ENCODE measurements at regions not wholly inside any gene's neighbourhood (a gene's known extent, or its start where the extent isn't known, plus 50 kb on each side); places are given as distances from the start of the nearest gene placed in this dataset.
"Not testable (repeated sequence)": the region's sequence is repeated elsewhere in the genome, so short reads cannot be mapped to it uniquely, and the experiment has no call there.

DNA sequence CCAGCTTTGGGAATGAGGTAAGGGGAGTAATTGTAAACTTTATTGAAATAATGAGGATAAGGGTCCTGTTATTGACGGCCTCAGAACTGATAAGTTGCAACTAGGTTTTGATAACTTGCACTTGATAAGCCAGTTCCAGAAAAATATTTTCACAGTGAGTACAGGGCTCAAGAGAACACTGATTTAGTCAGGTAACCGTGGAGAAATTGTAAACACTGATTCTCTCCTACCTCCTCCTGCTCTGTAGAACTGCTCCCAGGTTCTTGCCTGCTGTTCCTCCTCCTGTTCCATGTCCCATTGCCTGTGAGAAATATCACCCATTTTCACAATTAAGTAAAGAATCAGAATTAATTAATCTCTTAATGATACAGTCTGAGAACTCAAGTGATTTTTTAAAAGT, 55.0 kb upstream of the CXXC4 start:
- DNase-seq (ENCODE audit: low read depth): no peak

DNA sequence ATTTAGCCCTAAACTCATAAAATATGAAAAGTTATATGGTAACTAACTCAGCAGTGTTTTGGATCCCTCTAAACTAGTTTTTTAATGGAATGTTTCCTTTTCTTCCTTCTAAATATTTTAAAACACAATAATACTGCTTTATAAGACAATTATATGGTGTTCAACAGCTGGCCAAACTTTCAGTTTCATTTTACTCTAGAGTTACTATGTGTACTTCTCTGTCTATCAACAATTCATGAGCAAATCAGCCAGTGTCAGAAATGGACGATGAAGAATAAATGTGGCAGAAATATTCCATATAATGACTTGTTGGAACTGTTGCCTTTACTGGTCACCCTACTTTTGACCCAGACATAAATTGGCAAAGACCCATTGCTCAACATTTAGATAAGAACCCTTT, 64.8 kb upstream of the CXXC4 start:
- DNase-seq (ENCODE audit: low read depth): no peak

DNA sequence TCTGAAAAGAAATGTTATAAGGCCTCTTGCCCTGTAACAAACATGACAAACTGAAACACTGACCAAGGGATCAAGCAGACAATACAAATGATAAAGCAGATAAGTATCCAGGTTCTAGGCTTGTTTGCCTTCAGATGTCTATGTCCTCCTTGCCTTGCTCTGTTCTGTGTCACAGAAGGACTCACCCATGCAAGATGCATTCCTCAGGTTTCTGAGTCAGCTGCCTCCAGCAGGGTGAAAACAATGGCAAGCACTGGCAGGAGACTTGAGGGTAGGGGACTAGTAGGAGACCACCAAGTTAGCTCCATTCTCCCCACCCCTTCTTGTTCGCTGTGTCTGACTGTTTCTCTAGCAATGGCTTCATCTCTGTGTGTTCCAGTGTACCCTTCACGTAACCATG, 76.6 kb upstream of the CXXC4 start:
- no peak for DNase-seq (ENCODE audit: low read depth)

DNA sequence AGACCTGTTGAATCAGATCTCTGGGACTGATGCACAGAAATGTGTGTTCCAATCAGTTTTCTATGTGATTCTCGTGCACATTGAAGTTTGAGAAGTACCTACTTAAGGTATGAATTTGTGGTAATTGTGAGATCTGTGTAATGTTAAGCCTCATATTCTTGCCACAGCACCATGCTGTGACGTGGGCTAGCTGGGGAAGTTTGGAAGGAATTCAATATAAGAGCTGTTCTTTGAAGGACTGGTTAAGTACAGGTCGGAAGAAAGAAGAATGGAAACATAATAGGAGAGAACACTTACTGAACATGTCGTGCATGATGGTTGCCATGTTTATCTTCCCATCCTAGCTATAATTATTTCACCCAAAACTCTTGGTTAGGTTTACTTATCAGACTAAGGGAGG, 79.7 kb upstream of the CXXC4 start:
- DNase-seq (ENCODE audit: low read depth): no peak

DNA sequence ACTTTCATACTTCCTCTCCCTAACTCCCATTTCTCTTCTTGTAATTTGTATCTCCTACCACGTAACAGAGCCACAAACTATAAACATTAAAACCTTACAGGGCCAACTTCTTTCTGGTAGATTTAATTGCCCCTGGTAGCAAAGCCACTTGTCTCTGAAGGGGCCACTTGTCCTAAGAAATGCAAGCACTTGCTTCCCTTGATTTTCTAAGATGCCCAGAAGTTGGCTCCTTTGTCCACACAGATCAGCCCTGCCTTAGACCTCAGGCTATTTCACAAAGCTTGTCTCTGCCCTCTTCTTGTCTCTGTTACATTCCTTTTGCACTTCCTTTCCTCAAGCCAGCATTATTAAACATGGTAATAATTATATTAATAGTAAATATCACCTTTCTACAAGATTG, 80.6 kb upstream of the CXXC4 start:
- DNase-seq (ENCODE audit: low read depth): no peak

DNA sequence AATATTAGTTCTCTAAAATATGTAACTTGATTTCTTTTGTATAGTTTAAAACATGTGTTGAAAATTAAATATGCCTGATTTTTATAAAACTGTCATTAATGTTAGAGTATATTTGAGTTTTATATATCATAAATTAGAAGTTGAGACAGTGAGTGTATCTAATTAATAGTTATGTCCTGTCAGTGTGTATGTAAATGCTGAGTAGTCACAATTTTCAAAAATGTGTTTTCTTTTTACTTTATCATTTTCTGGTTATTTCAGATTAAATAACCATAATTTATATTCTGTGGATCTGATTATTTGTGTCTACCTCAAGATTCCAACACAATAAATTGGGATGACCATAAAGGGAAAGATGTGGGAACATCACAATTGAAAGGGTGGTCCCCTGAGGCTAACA, 82.7 kb upstream of the CXXC4 start:
- DNase-seq (ENCODE audit: low read depth): no peak

DNA sequence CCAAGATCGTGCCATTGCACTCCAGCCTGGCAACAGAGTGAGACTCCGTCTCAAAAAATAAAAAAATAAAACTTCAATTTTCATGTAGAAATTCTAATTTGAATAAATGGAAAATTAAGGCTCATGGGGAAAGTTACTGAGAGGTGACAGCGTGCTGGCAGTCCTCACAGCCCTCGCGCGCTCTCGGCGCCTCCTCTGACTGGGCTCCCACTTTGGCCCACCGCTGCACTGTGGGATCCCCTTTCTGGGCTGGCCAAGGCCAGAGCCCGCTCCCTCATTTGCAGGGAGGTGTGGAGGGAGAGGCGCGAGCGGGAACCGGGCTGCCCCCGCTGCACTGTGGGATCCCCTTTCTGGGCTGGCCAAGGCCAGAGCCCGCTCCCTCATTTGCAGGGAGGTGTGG, 86.8 kb upstream of the CXXC4 start:
- not testable (repeated sequence) for DNase-seq (ENCODE audit: low read depth)

DNA sequence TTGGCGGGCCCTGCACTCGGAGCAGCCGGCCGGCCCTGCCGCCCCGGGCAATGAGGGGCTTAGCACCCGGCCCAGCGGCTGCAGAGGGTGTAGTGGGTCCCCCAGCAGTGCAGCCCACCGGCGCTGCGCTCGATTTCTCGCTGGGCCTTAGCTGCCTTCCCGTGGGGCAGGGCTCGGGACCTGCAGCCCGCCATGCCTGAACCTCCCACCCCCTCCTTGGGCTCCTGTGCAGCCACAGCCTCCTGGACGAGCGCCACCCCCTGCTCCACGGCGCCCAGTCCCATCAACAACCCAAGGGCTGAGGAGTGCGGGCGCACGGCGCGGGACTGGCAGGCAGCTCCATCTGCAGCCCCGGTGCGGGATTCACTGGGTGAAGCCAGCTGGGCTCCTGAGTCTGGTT, 87.4 kb upstream of the CXXC4 start:
- not testable (repeated sequence) for DNase-seq (ENCODE audit: low read depth)

DNA sequence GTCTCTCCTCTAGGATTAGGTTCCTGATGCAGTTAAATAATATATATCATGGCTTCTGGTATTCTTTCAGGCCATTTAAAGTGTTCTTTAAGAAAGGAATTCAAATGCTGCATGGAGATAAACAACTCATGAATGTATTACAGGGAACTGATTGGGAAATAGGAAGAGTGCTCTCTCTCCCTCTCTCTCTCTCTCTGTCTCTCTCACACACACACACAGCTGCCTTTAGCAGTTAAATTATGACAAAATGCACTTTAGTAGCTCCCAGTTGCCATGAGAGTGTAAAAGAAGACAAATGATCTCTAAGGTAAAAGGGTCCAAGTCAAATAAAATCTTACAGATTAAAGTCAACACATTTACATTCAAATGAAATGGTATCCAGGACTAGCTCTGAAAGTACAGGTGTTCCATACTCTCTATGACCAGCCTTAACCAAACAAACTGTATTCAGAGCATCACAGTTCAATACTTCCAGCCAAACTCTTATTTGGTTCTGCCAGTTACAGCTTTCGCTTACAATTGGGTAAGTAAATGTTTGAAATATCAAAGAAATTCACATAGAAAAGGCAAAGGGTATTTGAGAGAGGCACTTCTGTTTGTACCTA, 94.7 kb upstream of the CXXC4 start:
- DNase-seq (ENCODE audit: low read depth): no peak

DNA sequence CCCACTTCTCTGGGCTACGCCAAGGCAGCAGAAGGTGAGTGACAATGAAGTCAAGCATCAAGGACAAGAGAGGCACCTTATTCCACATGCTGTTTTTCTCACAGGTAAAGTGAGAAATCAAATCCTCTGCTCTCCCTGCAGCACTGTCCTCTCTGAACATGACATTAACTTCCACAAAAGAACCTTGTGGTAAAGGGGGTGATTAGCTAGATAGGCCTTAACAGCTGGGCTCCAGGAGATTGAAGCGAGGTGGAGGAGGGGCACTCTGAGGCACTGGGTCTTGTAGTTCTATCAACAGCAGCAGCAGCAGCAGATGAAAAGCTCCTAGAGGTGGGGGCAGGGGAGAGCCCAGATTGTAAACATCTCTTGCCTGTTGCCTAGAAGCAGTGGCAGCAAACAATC, 96.8 kb upstream of the CXXC4 start:
- no peak for DNase-seq (ENCODE audit: low read depth)

DNA sequence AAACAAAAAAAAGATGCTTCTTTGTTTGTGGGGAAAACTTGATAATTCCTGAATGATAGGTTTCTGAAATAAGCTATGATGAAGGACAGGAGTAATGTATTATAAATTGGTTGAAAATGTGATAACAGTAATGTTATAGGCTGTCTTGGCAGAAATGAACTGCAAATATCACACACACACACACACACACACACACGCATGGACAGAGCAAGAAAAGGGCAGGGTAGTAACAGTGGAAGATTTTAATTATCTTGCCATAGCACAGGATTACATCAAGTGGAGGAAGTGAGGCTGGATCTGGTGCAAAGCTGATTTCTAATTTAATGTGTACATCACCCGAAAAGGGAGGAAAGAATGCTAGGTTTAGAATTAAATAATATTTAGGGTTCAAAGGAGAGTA, 97.5 kb upstream of the CXXC4 start:
- DNase-seq (ENCODE audit: low read depth): no peak

DNA sequence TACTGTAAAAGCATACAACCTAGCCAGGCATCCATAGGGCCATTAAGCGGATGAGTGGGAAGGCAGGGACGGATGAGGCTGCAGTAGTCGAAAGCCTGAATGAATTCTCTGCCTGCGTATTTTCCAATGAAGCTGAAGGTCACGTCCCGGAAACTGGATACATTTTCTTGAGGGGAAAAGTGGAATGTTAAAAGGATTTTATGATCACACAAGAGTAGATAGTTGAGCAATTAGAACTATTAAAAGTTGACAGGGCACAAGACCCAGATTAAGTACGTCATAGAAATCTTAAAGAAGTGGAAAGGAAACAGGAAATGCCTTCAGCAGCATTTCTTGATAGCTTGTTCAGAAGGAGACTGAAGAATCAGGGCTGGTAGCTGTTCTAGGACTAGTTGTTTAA, 98.3 kb upstream of the CXXC4 start:
- no peak for DNase-seq (ENCODE audit: low read depth)

DNA sequence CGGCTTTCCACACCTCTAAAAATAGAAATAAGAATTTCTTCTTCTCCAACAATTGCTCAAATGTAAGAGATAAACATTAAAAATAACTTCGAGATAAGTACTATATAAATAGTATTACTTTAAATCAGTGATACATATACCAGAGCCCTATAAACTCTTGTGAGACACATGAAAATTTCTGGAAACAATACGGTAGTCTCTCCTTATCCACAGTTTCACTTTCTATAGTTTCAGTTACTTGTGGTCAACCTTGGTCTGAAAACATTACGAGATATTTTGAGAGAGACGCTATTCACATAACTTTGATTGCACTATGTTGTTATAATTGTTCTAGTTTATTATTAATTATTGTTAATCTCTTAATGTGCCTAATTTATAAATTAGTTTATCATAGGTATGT, 101.5 kb upstream of the CXXC4 start:
- no peak for DNase-seq (ENCODE audit: low read depth)

DNA sequence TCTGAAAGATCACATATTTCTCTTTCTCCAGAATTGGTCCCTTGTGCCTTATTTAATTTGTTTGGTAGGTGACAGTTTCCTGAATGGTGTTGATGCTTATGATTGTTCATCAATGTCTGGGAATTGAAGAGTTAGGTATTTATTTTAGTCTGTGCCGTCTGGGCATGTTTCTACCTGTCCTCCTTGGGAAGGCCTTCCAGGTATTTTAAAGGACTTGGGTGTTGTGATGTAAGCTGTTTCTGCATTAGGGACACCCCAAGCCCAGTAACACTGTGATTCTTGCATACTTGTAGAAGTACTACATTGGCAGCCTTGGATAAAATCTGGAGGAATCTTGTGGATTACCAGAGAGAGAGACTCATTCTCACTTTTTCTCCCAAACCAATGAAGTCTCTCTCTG, 120.8 kb upstream of the CXXC4 start:
- no peak for DNase-seq (ENCODE audit: low read depth)

DNA sequence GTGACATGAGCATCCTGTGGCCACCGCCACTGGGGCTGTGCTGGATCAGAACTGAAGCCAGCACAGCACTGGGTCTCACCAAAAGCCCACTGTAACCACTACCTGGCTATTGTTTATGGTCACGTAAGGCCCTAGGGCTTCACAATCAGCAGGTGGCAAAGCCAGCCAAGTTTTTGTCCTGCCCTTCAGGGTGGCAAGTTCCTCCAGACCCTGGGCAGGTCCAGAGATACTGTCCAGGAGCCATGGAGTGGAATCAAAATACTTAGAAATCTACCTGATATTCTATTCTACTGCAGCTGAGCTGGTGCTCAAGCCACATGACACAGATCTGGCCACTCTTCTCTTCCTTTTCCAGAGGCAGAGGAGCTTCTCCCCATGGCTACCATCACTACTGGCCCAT, 121.2 kb upstream of the CXXC4 start:
- no peak for DNase-seq (ENCODE audit: low read depth)

DNA sequence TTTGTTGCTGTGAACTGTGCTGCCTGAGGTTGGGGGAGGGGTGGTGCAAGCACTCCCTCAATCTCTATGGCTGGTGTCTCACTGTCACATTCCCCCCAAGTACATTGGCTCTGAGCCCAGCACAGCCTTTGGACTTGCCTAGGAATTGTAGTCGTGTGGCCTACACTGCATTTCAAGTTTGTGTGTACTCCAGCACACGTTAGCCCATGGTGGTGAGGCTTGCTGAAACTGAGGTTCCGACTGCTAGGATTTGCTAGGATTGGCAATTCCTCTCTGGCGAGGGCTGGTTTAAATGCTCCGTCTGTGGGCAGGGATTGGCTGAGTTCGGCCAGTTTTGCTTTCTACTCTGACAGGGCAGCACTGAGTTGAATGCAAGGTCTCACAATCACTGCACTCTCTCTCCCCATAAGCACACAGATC, 121.7 kb upstream of the CXXC4 start:
- no peak for DNase-seq (ENCODE audit: low read depth)

DNA sequence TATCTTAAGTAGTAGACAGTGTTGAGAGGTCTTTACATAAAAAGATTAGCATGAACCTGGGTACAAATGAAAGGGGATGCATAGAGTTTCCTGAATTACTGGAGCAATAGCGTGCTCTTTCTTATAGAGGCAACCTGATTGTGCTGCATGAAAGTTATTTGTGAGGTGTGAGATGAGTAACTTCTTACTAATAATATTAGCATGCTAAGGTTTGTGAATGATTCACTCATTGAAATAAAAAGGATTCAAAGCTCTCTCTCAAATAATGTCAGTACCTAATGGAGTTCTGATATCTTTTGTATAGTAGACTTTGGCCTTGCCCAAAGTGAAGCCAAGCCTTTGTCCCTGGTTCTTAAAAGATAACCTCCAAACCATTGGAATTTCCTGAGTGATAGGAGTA, 131.0 kb upstream of the CXXC4 start:
- DNase-seq (ENCODE audit: low read depth): no peak

DNA sequence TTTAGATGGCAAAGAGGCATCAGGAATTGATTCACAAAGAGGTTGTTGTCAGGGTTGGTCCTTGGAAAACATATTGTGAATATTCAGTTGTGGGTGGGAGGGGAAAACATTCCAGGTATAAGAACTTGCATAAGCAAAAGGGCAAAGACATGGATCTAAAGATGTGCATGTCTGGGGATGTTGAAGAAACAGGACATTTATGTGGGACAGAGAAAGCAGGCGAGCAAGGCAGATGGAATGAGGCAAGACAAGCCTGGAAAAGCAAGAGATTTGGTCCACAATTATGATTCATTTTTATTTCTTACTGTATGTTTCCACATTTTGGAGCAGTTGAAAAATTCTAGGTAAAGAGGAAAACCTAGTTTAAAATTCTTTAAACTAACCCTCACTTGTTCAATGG, 134.9 kb upstream of the CXXC4 start:
- no peak for DNase-seq (ENCODE audit: low read depth)

DNA sequence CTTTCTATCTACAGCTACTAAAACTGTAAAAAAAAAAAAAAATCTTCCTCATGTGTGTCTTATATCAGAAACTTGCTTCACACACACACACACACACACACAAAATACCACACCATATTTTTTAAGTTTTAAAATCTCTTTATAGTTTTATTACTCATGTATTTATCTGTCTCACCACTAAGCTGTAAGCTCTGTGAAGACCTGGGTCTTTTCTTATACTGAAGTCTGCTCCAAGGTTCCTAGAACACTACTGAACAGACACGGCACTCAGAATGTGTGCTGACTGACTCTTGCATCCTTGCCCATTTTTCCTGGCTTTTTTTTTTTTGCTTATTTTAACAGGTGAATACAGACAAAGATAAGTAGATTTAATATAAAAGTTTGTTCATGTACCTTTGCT, 135.6 kb upstream of the CXXC4 start:
- no peak for DNase-seq (ENCODE audit: low read depth)

DNA sequence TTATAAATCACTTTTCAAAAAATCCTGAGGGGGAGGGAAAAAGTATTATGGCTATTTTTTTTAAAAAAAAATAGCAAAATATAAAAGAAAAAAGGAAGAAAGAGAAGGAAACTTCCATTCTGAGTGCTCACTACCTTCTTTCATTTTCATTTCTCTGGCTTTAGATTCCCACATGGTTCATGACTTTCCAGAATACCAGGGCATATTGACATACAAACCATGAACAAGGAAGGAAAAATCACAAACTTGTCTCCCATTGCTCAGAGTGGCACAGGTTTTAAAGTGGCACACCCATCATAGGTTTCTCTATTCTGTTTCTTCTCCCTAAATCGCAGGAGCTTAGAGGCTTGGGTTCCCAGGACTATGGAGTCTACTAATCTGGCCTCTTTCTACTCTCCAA, 136.3 kb upstream of the CXXC4 start:
- no peak for DNase-seq (ENCODE audit: low read depth)

DNA sequence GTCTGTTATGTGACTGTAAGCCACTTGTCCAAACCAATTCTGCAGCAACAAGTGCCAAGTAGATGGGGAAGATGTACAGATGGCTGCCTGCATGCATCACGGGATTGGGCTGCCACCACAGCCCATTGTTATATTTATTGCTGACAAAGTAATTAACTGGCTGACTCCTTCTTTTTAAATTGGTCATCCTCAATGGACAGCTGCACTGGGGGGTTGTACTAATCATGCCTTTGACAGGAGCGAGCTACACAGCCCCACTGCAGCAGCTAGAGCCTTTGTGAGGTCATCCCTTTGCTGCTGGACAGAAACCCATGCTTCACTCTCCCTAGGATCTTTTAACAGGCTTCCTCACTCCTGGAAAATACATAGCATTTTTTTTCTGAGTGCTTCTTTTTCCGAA, 146.7 kb upstream of the CXXC4 start:
- DNase-seq (ENCODE audit: low read depth): no peak

DNA sequence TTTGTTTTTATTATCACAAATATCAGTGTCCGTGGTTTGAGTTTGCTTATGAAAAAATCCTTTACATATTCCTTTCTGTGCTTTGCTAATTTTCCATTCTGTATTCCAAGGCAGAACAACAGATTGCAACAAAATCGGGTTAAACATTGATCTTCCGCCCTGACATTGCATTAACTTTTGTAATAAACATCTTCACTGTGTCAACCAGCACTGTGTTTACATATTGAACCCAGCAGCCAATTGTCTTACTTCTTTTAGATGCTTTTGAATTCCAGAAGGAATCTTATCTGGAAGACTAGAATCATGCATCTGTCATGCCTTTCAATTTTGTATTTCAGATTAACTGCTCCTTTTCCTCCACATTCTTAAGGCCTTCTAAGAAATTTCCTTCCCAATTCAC, 147.8 kb upstream of the CXXC4 start:
- no peak for DNase-seq (ENCODE audit: low read depth)

DNA sequence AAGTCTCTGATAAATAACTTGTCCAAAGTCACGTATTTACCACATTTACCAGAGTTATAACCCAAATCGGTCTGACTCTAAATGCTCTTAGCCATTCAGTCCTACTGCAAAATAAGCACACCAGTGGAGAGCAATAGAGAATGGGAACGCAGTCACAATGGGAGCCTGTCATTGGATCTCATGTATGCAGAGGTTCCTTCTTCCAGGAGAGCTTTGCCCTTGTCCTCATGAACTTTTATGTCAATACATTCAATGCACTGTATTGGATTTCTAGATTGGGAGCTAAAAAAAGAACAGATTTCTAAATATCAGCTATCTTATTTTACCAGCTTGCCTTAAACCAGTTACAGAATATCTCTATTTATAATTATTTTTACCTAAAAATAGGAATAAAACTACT, 149.1 kb upstream of the CXXC4 start:
- DNase-seq (ENCODE audit: low read depth): no peak

DNA sequence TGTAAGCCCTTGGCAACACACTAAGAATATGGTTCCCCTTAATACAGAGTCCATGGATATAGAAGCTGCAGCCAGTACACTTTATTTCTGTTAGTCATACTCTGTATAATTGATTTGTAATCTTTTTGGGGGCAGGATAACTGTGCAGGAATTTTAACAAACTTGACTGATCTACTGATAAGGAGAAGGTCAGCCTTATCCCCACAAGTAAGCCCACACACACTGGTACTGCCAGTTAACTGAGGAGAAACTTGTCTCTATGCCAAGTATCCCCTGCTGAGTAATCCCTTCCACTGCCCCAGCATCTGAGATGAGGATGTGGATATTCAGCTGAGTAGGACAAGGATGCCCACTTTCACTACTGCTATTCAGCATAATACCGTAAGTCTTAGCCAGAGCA, 154.9 kb upstream of the CXXC4 start:
- no peak for DNase-seq (ENCODE audit: low read depth)

DNA sequence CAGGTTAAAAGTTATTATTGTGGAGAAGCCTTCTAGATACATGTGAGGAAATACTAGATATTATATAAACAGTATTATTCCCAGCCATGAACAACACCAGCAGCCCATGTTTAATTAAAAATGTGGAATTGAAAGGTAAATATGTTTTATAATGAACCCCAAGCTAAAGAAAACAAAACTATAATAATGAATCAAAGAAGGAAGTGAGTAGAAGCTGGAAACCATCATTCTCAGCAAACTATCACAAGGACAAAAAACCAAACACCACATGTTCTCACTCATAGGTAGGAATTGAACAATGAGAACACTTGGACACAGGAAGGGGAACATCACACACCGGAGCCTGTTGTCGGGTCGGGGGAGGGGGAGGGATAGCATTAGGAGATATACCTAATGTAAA, 167.6 kb upstream of the CXXC4 start:
- DNase-seq (ENCODE audit: low read depth): not testable (repeated sequence)

Data from activated T-cell treated with anti-CD3 and anti-CD28 coated beads for 1 hour (primary cell).